ENCODE measurements at regions not wholly inside any gene's neighbourhood (a gene's known extent, or its start where the extent isn't known, plus 50 kb on each side); places are given as distances from the start of the nearest gene placed in this dataset.

- TF ChIP-seq CTCF (IDR thresholded peaks at IDR 0.05) (peak in 4 of 7 experiments; percentile 9 to 41 (median 32)), POLR2A (IDR thresholded peaks at IDR 0.05) (no peak)
Observed at GRCh38 chr2:84077496-84077895, 381.6 kb downstream of the SUCLG1 start.

Measured in body of pancreas (tissue), 4 donors.